ENCODE measurements at regions not wholly inside any gene's neighbourhood (a gene's known extent, or its start where the extent isn't known, plus 50 kb on each side); places are given as distances from the start of the nearest gene placed in this dataset.

GRCh38 chrX:14389682-14390081, 139.7 kb upstream of the GLRA2 start (continued):
- TF ChIP-seq SMARCB1 (IDR thresholded peaks at IDR 0.05; ENCODE audit: insufficient read length, low read depth) (no peak), ZSCAN29 (IDR thresholded peaks at IDR 0.05) (no peak), EGR1 (conservative IDR thresholded peaks at IDR 0.05) (no peak), ZNF431 (CRISPR knock-in tag; IDR thresholded peaks at IDR 0.05) (no peak)

GRCh38 chrX:14386981-14387380, 142.4 kb upstream of the GLRA2 start:
- Histone ChIP-seq H3K9me1 (ENCODE audit: control insufficient read depth, insufficient read depth, low read length) (no peaks in the 10 kb centered on the region), H3K36me3 (ENCODE audit: control insufficient read depth, insufficient read depth, low read length) (no peaks in the 10 kb centered on the region), H4K20me1 (replicated peaks; ENCODE audit: control insufficient read depth, insufficient read depth, low read length) (no peaks in the 10 kb centered on the region), H3K4me3 (no peak overlapping the region), H3K27me3 (ENCODE audit: control insufficient read depth in 2 of 2, insufficient read depth in 2 of 2, low read length in 2 of 2) (no peaks in the 10 kb centered on the region), H3K4me1 (replicated peaks in 1 of 2; ENCODE audit: control insufficient read depth in 2 of 2, insufficient read depth in 2 of 2, low read length in 2 of 2) (no peaks in the 10 kb centered on the region), H2AFZ (ENCODE audit: low read depth, low read length) (no peak overlapping the region), H3K9ac (ENCODE audit: insufficient read depth in 1 of 2, low read depth in 2 of 2, low read length in 2 of 2) (no peak overlapping the region), H3K79me2 (ENCODE audit: control insufficient read depth, insufficient read depth, low read length) (no peaks in the 10 kb centered on the region), H3K4me2 (ENCODE audit: insufficient read depth, low read length) (no peak overlapping the region), H3K9me3 (replicated peaks; ENCODE audit: control insufficient read depth, insufficient read depth, low read depth, low read length) (no peaks in the 10 kb centered on the region), H3K27ac (ENCODE audit: extremely low read depth, low read depth, low read length) (no peak overlapping the region)
- ATAC-seq (no peak), DNase-seq (ENCODE audit: extremely low read depth in 1 of 4, low spot score in 3 of 4) (no peak), FAIRE-seq (no peak)
- ChIA-PET CTCF (ENCODE audit: low intra/inter-chr PET ratio) (no interaction called here), POLR2A (no interaction called here)
- TF ChIP-seq SP2 (IDR thresholded peaks at IDR 0.05; ENCODE audit: extremely low read depth, low read depth, low read length, poor library complexity, severe bottlenecking) (no peak), ZC3H11A (IDR thresholded peaks at IDR 0.05; ENCODE audit: low read depth, low read length) (no peak), RBFOX2 (IDR thresholded peaks at IDR 0.05; ENCODE audit: low read depth, low read length) (no peak), BHLHE40 (IDR thresholded peaks at IDR 0.05; ENCODE audit: low read length) (no peak)
- no TSS peak for BruUV-seq (replicated peaks)
- intact Hi-C loops (cut with micrococcal nuclease) = no loop called here
- in situ Hi-C loops (cut with MboI) = no loop called here
- WGBS (ENCODE audit: insufficient coverage, low coverage, missing lambda C conversion rate) = 0% methylated on average over 3 of the region's 4 CpGs
